Astrocyte (in vitro differentiated cells and primary cell): ENCODE measurements at regions not wholly inside any gene's neighbourhood (a gene's known extent, or its start where the extent isn't known, plus 50 kb on each side); places are given as distances from the start of the nearest gene placed in this dataset.
A peak's percentile ranks its signal among the peaks of the same experiment; 100 is the strongest.

ENCODE experiments used
- DNase-seq: peaks from one replicate; pipeline ENCODE4 v3.0.0-alpha.2; 2010; ENCODE audit warnings: low read depth
- FAIRE-seq: peaks from 2 replicates; lab custom pipeline; 2011; peaks lifted over from hg19 to GRCh38; lab: Jason Lieb, UNC
- H2AFZ ChIP-seq: 2 replicates; pipeline ENCODE4 v1.6.0; 2012; ENCODE audit warnings: low read depth, low read length, inconsistent platforms
- H3K27ac ChIP-seq: 2 replicates; pipeline ENCODE4 v1.5.1; 2011; ENCODE audit warnings: low read depth, low read length, inconsistent platforms
- H3K27me3 ChIP-seq: 2 replicates; pipeline ENCODE4 v1.6.0; 2011; ENCODE audit warnings: low read length, inconsistent platforms; ENCODE audit not compliant: insufficient read depth
- H3K36me3 ChIP-seq: 2 replicates; pipeline ENCODE4 v1.5.1; 2011; ENCODE audit warnings: low read length, inconsistent platforms; ENCODE audit not compliant: insufficient read depth
- H3K4me1 ChIP-seq: 2 replicates; pipeline ENCODE4 v1.5.1; 2011; ENCODE audit warnings: low read length, inconsistent platforms; ENCODE audit not compliant: insufficient read depth
- H3K4me2 ChIP-seq: 2 replicates; pipeline ENCODE4 v1.6.0; 2012; ENCODE audit warnings: low read length, inconsistent platforms
- H3K4me3 ChIP-seq: 2 replicates; pipeline ENCODE4 v1.5.1; 2011; ENCODE audit warnings: low read depth, mild to moderate bottlenecking, low read length, inconsistent platforms; ENCODE audit not compliant: insufficient read depth
- H3K79me2 ChIP-seq: 2 replicates; pipeline ENCODE4 v1.6.0; 2012; ENCODE audit warnings: mild to moderate bottlenecking, low read length, inconsistent platforms; ENCODE audit not compliant: insufficient read depth
- H3K9ac ChIP-seq: 2 replicates; pipeline ENCODE4 v1.6.0; 2012; ENCODE audit warnings: mild to moderate bottlenecking, low read length, inconsistent platforms
- H3K9me3 ChIP-seq: 2 replicates; pipeline ENCODE4 v1.5.1; 2012; ENCODE audit warnings: low read depth, mild to moderate bottlenecking, low read length, inconsistent platforms; ENCODE audit not compliant: insufficient read depth
- H4K20me1 ChIP-seq: 2 replicates; pipeline ENCODE4 v1.6.0; 2012; ENCODE audit warnings: low read length, inconsistent platforms; ENCODE audit not compliant: insufficient read depth
- H3K27ac Mint-ChIP-seq: one replicate; pipeline ENCODE4 v1.8.0; 2021; ENCODE audit warnings: mild to moderate bottlenecking, mixed read lengths; ENCODE audit not compliant: unreplicated experiment
- H3K27me3 Mint-ChIP-seq: one replicate; pipeline ENCODE4 v1.8.0; 2021; ENCODE audit warnings: low read depth, mixed read lengths; ENCODE audit not compliant: unreplicated experiment
- H3K36me3 Mint-ChIP-seq: one replicate; pipeline ENCODE4 v1.8.0; 2021; ENCODE audit warnings: low read depth, mixed read lengths; ENCODE audit not compliant: unreplicated experiment
- H3K4me1 Mint-ChIP-seq: one replicate; pipeline ENCODE4 v1.8.0; 2021; ENCODE audit warnings: low read depth, mixed read lengths; ENCODE audit not compliant: unreplicated experiment
- H3K4me3 Mint-ChIP-seq: one replicate; pipeline ENCODE4 v1.8.0; 2021; ENCODE audit warnings: mild to moderate bottlenecking, moderate library complexity, mixed read lengths; ENCODE audit not compliant: unreplicated experiment
- H3K9me3 Mint-ChIP-seq: one replicate; pipeline ENCODE4 v1.8.0; 2021; ENCODE audit warnings: mild to moderate bottlenecking, mixed read lengths; ENCODE audit not compliant: unreplicated experiment
- EZH2 ChIP-seq: IDR thresholded peaks from 2 replicates; pipeline ENCODE4 v1.6.1; 2012; ENCODE audit warnings: mild to moderate bottlenecking, low read length, inconsistent platforms; ENCODE audit not compliant: insufficient read depth
- TF ChIP-seq, protein P1 (sequence below): IDR thresholded peaks from 2 replicates; pipeline ENCODE4 v1.5.1; 2011; ENCODE audit warnings: low read depth, mild to moderate bottlenecking, inconsistent platforms, low read length, moderate library complexity; ENCODE audit not compliant: insufficient read depth

- no peak overlapping the region for H3K4me2 ChIP-seq
- DNase-seq = no peak
- peaks cover 40% of the 10 kb centered on the region for H3K4me1 Mint-ChIP-seq
- no peak overlapping the region for H3K27ac Mint-ChIP-seq
- no peaks in the 10 kb centered on the region for H3K27me3 Mint-ChIP-seq
- H2AFZ ChIP-seq = no peak overlapping the region
- no peaks in the 10 kb centered on the region for H3K36me3 ChIP-seq
- H3K4me1 ChIP-seq = peaks cover 45% of the 10 kb centered on the region
- H3K27me3 ChIP-seq = no peaks in the 10 kb centered on the region
- no peaks in the 10 kb centered on the region for H4K20me1 ChIP-seq
- H3K9ac ChIP-seq = no peak overlapping the region
- peaks cover 59% of the 10 kb centered on the region for H3K79me2 ChIP-seq
- H3K9me3 ChIP-seq = no peaks in the 10 kb centered on the region
- no peak overlapping the region for H3K4me3 Mint-ChIP-seq
- no peaks in the 10 kb centered on the region for H3K9me3 Mint-ChIP-seq
- FAIRE-seq = no peak
- no peak for TF ChIP-seq EZH2
- TF ChIP-seq, protein P1, sequence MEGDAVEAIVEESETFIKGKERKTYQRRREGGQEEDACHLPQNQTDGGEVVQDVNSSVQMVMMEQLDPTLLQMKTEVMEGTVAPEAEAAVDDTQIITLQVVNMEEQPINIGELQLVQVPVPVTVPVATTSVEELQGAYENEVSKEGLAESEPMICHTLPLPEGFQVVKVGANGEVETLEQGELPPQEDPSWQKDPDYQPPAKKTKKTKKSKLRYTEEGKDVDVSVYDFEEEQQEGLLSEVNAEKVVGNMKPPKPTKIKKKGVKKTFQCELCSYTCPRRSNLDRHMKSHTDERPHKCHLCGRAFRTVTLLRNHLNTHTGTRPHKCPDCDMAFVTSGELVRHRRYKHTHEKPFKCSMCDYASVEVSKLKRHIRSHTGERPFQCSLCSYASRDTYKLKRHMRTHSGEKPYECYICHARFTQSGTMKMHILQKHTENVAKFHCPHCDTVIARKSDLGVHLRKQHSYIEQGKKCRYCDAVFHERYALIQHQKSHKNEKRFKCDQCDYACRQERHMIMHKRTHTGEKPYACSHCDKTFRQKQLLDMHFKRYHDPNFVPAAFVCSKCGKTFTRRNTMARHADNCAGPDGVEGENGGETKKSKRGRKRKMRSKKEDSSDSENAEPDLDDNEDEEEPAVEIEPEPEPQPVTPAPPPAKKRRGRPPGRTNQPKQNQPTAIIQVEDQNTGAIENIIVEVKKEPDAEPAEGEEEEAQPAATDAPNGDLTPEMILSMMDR = no peak
- no peaks in the 10 kb centered on the region for H3K36me3 Mint-ChIP-seq
- H3K27ac ChIP-seq = no peak overlapping the region
- H3K4me3 ChIP-seq = no peak overlapping the region
Measured at GRCh38 chr11:33451364-33451763, 194.2 kb downstream of the HIPK3 start.

- Histone ChIP-seq H3K9ac (peak overlapping the region; percentile 16), H3K27me3 (no peaks in the 10 kb centered on the region), H3K36me3 (no peaks in the 10 kb centered on the region), H3K79me2 (peaks cover 50% of the 10 kb centered on the region), H3K4me1 (peaks cover 59% of the 10 kb centered on the region), H2AFZ (no peak overlapping the region), H4K20me1 (no peaks in the 10 kb centered on the region), H3K27ac (peak overlapping the region; percentile 52), H3K4me3 (no peak overlapping the region), H3K4me2 (peak overlapping the region; percentile 59), H3K9me3 (no peaks in the 10 kb centered on the region)
- Mint-ChIP-seq H3K36me3 (no peaks in the 10 kb centered on the region), H3K27ac (no peak overlapping the region), H3K4me1 (peaks cover 50% of the 10 kb centered on the region), H3K4me3 (no peak overlapping the region), H3K9me3 (no peaks in the 10 kb centered on the region), H3K27me3 (no peaks in the 10 kb centered on the region)
- DNase-seq (peak; percentile 88), FAIRE-seq (no peak)
- TF ChIP-seq EZH2 = no peak
- TF ChIP-seq, protein P1 = no peak
Measured at GRCh38 chr11:33449798-33450197, 192.6 kb downstream of the HIPK3 start.

DNA sequence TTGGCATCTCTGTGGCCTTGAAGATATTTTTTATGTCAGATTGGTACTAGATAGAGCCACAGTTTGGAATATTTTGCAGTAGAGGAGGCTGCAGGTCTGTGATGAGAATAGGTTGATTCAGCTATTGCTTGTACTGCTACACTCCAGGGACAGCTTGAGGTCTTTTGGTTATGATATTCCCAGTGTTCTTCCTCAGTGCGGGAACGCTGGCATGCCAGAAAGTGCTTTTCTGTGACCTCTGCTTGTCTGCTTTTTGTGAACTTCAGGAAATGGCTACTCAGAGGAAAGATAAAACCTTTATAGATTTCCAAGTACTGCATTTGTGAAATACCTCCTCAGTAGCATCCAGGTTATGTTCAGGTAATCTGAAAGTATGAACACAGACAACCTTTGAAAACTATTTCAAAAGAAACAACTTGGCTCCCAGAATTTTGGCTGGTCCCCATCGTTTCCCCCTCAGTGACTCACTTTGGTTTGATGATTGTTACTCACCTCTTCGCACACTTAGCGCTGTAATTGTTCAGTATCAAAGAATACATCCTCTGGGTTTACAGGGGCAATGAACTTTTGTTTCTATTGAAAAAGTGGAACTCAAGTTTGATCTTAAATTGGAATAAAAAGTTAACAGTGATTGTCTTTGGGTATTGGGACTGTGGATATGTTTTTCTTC, 191.4 kb downstream of the HIPK3 start:
- FAIRE-seq = peak; percentile 58
- Histone ChIP-seq H2AFZ (no peak overlapping the region), H3K4me2 (peak overlapping the region; percentile 59), H3K79me2 (peaks cover 51% of the 10 kb centered on the region), H4K20me1 (no peaks in the 10 kb centered on the region), H3K4me1 (peaks cover 57% of the 10 kb centered on the region), H3K9ac (peak overlapping the region; percentile 34), H3K9me3 (no peaks in the 10 kb centered on the region), H3K27me3 (no peaks in the 10 kb centered on the region), H3K36me3 (no peaks in the 10 kb centered on the region), H3K4me3 (no peak overlapping the region), H3K27ac (peak overlapping the region; percentile 56)
- no peak overlapping the region for H3K27ac Mint-ChIP-seq
- H3K4me3 Mint-ChIP-seq = no peak overlapping the region
- H3K4me1 Mint-ChIP-seq = peaks cover 46% of the 10 kb centered on the region
- no peaks in the 10 kb centered on the region for H3K27me3 Mint-ChIP-seq
- TF ChIP-seq, protein P1 = no peak
- no peak for TF ChIP-seq EZH2
- DNase-seq = peak; percentile 31
- no peaks in the 10 kb centered on the region for H3K36me3 Mint-ChIP-seq
- H3K9me3 Mint-ChIP-seq = no peaks in the 10 kb centered on the region
